ENCODE measurements at regions not wholly inside any gene's neighbourhood (a gene's known extent, or its start where the extent isn't known, plus 50 kb on each side); places are given as distances from the start of the nearest gene placed in this dataset.

DNA sequence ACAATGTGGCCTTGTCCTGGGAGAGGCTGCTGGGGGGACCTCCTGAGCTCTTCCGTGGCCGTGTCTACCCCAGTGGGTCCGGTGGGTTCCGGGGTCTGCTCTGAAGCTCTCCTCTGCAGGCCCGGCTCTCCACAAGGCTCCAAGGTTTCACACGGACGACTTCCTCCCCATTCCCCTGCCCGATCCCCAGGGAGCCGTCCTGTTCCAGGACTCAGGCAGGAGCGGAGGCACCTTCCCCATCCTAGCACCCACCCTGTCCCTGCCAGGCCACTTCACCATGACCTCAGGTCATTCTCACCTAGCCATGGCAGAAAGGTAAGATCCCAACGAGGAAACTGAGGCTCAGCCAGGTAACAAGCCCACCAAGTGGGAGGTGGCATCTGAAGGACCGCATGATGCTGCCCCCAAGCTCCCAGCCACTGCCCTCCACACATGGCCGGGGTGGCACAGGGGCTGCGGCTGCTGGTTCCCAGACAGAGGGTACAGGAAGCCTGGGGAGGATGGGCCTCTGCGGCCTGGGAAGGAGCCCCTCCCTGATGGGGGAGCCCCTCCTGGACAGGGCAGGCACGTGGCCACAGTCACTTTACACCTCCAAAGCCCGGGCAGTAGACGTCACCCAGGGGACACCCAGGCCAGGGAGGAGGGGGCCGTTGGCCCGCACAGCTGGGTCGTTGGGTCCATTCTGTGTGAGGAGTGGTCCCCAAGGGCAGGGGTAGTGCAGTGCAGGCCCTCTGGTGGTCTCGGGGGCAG is 274.0 kb downstream of the NDUFA10 start:
- CTCF ChIA-PET: no interaction called here
- Histone ChIP-seq H3K4me3 (replicated peaks in 1 of 3; ENCODE audit: insufficient read depth in 1 of 3, low read depth in 1 of 3, low read length in 3 of 3) (no peak overlapping the region), H3K9me1 (replicated peaks; ENCODE audit: control insufficient read depth, extremely low read depth, insufficient read depth, low read length) (no peaks in the 10 kb centered on the region), H3K9me3 (replicated peaks; ENCODE audit: control insufficient read depth, insufficient read depth, low read length) (no peaks in the 10 kb centered on the region), H3K36me3 (ENCODE audit: control insufficient read depth in 2 of 2, extremely low read depth in 1 of 2, insufficient read depth in 2 of 2, low read length in 2 of 2) (no peaks in the 10 kb centered on the region), H3K4me1 (ENCODE audit: control insufficient read depth, extremely low read depth, insufficient read depth, low read length) (no peaks in the 10 kb centered on the region), H3K79me2 (ENCODE audit: control insufficient read depth, insufficient read depth, low read length) (no peaks in the 10 kb centered on the region), H3K9ac (replicated peaks; ENCODE audit: extremely low read depth, insufficient read depth, low read length) (no peak overlapping the region), H3K4me2 (ENCODE audit: insufficient read depth, low read length) (no peak overlapping the region), H4K20me1 (replicated peaks; ENCODE audit: control insufficient read depth, extremely low read depth, insufficient read depth, low read length) (no peaks in the 10 kb centered on the region), H2AFZ (ENCODE audit: low read depth, low read length) (no peak overlapping the region), H3K27ac (ENCODE audit: insufficient read depth, low read depth, low read length) (no peak overlapping the region), H3K27me3 (ENCODE audit: control insufficient read depth in 2 of 2, insufficient read depth in 2 of 2, low read length in 2 of 2) (no peaks in the 10 kb centered on the region)
- no peak for TF ChIP-seq FOS (IDR thresholded peaks at IDR 0.05; ENCODE audit: borderline replicate concordance, insufficient read depth, low read length)
- FAIRE-seq (no peak), DNase-seq (ENCODE audit: low read depth, low spot score) (no peak)
- POLR2A ChIA-PET: no interaction called here
- dilution Hi-C loops (cut with MboI; ENCODE audit: extremely low pct_ligation_motif_present, low sequenced_read_pairs) (no loop called here), intact Hi-C loops (cut with micrococcal nuclease) (no loop called here)
- BruUV-seq (replicated peaks): no TSS peak

DNA sequence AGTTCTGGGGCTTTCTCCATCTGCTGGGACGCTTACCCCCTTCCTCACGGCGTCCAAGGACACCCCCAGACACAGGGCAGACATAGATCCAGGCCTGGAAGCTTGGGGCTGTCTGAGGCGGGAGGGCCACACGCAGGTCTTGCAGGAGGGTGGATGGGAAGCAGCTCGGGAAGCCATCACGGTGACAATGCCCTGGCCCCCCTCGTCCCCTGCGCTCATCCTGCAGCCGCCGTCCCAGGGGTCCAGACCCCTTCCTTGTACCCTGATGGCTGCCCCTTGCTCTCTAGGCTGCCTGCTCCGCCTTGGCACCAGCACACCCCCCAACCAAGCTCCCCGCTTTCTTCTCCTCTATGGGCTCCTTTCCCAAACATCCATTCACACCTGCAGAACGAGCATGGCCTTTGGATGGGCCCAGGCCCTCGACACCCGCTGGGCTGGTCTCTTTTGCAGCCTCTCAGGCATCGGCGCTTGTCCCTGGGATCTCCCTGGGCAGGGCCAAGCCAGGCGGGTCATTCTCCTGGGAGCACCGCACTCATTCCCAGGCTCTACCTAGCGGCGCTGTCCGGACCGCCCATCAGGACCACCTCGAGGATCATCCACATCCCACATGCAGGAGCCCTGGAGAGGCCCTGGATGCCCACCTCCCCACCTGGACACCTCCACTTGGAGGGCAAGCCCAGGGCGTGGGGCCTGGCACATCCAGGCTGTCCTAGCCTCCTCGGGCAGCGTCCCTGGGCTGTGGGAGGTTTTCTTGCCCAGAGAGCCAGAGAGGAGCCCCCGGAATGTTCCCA is 274.9 kb downstream of the NDUFA10 start:
- H3K4me1 ChIP-seq (ENCODE audit: control insufficient read depth, extremely low read depth, insufficient read depth, low read length): no peaks in the 10 kb centered on the region
- H3K27me3 ChIP-seq (ENCODE audit: control insufficient read depth in 2 of 2, insufficient read depth in 2 of 2, low read length in 2 of 2): no peaks in the 10 kb centered on the region
- no peak for DNase-seq (ENCODE audit: low read depth, low spot score)
- no peak for FAIRE-seq
- H3K9me1 ChIP-seq (replicated peaks; ENCODE audit: control insufficient read depth, extremely low read depth, insufficient read depth, low read length): no peaks in the 10 kb centered on the region
- H3K27ac ChIP-seq (ENCODE audit: insufficient read depth, low read depth, low read length): no peak overlapping the region
- H3K79me2 ChIP-seq (ENCODE audit: control insufficient read depth, insufficient read depth, low read length): no peaks in the 10 kb centered on the region
- no peaks in the 10 kb centered on the region for H3K9me3 ChIP-seq (replicated peaks; ENCODE audit: control insufficient read depth, insufficient read depth, low read length)
- no peaks in the 10 kb centered on the region for H4K20me1 ChIP-seq (replicated peaks; ENCODE audit: control insufficient read depth, extremely low read depth, insufficient read depth, low read length)
- dilution Hi-C loops (cut with MboI; ENCODE audit: extremely low pct_ligation_motif_present, low sequenced_read_pairs) (no loop called here), intact Hi-C loops (cut with micrococcal nuclease) (no loop called here)
- H3K4me3 ChIP-seq (replicated peaks in 1 of 3; ENCODE audit: insufficient read depth in 1 of 3, low read depth in 1 of 3, low read length in 3 of 3): no peak overlapping the region
- H3K9ac ChIP-seq (replicated peaks; ENCODE audit: extremely low read depth, insufficient read depth, low read length): no peak overlapping the region
- no peak for TF ChIP-seq GATA2 (IDR thresholded peaks at IDR 0.05; ENCODE audit: insufficient read depth, insufficient read length, low read depth, low read length)
- no peak overlapping the region for H3K4me2 ChIP-seq (ENCODE audit: insufficient read depth, low read length)
- H3K36me3 ChIP-seq (ENCODE audit: control insufficient read depth in 2 of 2, extremely low read depth in 1 of 2, insufficient read depth in 2 of 2, low read length in 2 of 2): no peaks in the 10 kb centered on the region
- no TSS peak for BruUV-seq (replicated peaks)
- ChIA-PET POLR2A (no interaction called here), CTCF (interaction anchor here (0.6 kb wide), 1 partner anchor 130 kb away, joined by 3 read pairs; no protein-coding TSS in a partner anchor)
- H2AFZ ChIP-seq (ENCODE audit: low read depth, low read length): no peak overlapping the region
